IPS DF 19.7 (cell line): ENCODE measurements at regions not wholly inside any gene's neighbourhood (a gene's known extent, or its start where the extent isn't known, plus 50 kb on each side); places are given as distances from the start of the nearest gene placed in this dataset.
"Not testable (repeated sequence)": the region's sequence is repeated elsewhere in the genome, so short reads cannot be mapped to it uniquely, and the experiment has no call there.

Source experiments
- DNase-seq: peaks from one replicate; pipeline ENCODE4 v3.0.0-alpha.2; 2013; ENCODE audit warnings: low read depth, low spot score

GRCh38 chr3:125645616-125646015 is 50.3 kb upstream of the OSBPL11 start:
- no peak for DNase-seq

DNA sequence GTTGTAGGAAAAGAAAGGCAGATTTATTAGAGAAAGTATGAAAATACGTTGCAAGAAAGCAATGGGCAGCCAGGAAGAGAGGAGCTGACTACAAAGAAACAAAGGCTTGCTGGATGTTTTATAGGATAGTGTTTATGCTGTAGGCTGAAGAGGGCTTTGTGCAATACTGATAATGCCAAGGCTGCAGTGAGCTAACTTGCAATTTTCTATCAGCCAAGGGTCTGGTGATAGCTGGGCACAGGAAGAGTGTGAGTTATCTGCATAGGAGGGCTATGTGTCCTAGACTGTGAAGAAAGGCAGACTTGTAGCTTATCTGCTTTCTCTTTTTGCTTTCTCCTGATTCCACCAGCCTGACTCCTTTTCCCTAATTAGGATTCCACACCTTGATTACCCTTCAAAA is 51.3 kb upstream of the OSBPL11 start:
- no peak for DNase-seq

DNA sequence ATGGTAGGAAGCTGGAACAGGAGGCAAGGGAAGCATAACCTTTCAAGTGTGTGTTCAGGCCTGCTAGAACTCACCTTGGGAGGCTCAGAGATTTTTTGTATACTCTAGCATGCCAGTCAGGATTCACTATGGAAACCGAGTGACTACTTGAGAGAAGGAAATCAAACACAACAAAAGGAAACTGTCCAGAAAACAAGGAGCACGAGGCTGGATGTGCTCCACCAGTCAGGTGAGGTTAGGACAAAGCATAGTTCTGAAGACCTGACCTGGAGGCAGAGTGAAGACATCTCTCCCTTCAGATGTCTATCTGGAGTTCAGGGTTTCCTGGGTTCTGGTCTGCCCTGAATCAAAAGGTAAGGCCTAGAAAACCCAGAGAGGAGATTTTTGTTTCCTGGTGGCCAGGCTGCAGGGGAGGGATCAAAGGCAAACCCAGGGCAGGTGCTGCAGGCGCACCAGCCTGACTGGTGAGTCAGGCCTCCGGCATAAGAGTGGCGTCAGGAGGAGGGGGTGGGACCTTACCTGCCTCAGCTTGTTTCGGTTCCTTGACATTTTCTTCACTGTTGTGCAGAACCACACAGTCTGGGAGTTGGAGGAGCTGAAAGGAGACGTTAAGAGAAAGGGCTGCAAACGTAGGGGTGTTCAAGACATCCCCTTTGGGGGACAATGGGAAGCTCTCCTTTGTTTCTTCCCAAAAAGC is 52.2 kb upstream of the OSBPL11 start:
- peak; percentile 15 for DNase-seq

DNA sequence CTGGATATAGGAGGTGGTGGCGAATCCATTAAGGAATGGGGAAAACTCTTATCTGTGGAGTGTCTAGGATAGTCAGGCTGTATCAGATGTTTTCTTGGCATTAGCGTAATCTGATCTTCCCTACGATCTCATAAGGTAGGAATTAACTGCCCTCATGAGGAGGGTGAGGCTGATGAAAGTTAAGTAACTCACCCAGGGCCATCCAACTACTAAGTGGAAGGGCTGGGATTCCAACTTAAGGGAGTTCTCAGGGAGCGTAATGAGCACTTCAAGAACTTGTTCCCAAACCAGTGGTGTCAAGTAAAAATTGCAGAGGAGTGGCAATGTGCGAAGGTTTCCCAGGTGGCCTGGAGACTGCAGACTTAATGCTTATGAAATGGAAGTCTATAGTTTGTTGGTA is 55.9 kb upstream of the OSBPL11 start:
- peak; percentile 12 for DNase-seq

DNA sequence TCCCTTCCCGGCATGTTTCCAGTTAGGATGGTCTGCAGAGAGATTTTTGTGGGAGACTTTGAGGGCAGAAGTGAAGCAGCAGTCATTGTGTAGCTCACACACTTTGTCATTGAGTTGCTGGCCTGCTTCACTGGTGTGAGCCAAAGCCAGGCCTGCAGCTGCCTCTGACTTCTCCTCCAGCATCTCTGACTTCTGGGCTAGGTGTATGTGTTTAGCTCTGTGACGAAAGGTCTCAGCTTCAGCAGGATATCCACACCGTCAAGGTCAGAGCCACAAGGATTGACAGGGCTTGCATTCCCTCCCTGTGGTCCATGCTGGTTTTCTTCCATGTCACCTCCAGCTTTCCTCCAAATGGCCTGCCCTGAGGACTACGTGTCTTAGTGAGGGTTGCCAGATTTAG is 57.1 kb upstream of the OSBPL11 start:
- no peak for DNase-seq

GRCh38 chr3:125654526-125654925 is 59.2 kb upstream of the OSBPL11 start:
- no peak for DNase-seq

- no peak for DNase-seq
Observed at GRCh38 chr3:125662675-125663074, 67.4 kb upstream of the OSBPL11 start.

DNA sequence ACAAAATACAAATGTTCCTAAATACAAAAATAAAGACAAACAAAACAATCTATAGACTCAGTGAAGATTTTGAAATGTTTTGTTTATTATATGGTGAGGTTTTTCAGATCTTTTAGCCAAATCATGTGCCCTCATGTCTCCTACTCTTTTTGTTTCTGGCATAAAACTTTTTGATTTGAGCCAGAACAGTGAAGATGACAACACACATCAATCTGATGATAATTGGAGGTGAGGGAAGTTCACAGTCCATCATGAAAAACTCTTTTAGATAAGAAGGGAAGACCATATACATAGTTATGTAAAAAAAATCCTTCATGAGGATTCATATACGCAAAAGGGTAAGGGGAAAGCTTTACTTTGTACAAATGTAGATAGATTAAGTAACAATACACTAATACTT is 75.1 kb upstream of the OSBPL11 start:
- DNase-seq: no peak

DNA sequence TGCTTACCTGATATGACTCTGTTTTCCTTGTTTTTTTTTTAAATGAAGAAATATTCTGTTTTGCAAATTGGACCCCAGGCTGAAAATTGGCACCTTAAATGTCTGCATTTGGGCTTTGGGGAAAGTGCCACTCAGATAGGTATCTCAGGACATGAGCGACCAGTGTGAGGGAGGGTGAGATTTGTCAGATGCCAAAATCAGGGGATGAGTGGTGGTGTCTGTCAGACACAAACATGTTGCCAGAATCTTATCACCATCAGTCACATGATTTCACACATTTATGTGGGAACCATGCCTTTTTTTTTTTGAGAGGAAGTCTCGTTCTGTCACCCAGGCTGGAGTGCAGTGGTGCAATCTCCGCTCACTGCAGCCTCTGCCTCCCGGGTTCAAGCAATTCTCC is 75.6 kb upstream of the OSBPL11 start:
- no peak for DNase-seq

DNA sequence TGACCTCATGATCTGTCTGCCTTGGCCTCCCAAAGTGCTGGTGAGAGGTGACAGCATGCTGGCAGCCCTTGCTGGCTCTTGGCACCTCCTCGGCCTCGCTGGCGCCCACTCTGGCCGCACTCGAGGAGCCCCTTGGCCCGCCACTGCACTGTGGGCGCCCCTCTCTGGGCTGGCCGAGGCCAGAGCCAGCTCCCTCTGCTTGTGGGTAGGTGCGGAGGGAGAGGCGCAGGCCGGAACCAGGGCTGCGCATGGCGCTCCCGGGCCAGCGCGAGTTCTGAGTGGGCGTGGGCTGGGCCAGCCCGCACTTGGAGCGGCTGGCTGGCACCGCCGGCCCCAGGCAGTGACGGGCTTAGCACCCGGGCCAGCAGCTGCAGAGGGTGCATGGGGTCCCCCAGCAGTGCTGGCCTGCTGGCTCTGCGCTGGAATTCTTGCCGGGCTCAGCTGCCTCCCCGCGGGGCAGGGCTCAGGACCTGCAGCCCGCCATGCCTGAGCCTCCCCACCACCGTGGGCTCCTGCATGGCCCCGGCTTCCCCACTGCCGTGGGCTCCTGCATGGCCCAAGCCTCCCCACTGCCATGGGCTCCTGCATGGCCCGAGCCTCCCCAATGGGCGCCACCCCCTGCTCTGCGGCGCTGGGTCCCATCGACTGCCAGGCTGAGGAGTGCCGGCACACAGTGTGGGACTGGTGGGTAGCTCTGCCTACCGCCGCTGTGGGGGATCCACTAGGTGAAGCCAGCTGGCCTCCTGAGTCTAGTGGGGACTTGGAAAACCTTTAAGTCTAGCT is 76.4 kb upstream of the OSBPL11 start:
- DNase-seq: no peak

- DNase-seq: no peak
Observed at GRCh38 chr3:125675791-125676190, 80.5 kb upstream of the OSBPL11 start.

GRCh38 chr3:125679258-125679657 is 84.0 kb upstream of the OSBPL11 start:
- no peak for DNase-seq

DNA sequence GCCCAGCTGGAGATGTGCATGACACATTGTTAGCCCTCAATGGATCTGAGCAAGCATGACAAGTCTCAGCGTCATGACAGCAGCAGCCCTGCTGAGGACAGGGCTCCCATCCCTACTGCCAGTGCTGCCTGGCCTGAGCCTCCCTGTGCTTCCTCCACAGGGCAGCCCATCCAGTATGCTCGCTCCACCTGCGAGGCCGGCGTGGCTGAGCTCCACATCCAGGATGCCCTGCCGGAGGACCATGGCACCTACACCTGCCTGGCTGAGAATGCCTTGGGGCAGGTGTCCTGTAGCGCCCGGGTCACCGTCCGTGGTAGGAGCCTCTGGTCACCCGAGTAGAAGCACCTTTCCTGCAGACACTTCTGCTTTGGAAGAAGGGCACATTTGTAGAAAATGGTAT is 85.8 kb upstream of the OSBPL11 start:
- DNase-seq: no peak

GRCh38 chr3:125681906-125682305 is 86.6 kb upstream of the OSBPL11 start:
- DNase-seq: not testable (repeated sequence)

- DNase-seq: not testable (repeated sequence)
Observed at GRCh38 chr3:125682610-125683009, 87.3 kb upstream of the OSBPL11 start.

- no peak for DNase-seq
Observed at GRCh38 chr3:125683067-125683829, 88.0 kb upstream of the OSBPL11 start.

DNA sequence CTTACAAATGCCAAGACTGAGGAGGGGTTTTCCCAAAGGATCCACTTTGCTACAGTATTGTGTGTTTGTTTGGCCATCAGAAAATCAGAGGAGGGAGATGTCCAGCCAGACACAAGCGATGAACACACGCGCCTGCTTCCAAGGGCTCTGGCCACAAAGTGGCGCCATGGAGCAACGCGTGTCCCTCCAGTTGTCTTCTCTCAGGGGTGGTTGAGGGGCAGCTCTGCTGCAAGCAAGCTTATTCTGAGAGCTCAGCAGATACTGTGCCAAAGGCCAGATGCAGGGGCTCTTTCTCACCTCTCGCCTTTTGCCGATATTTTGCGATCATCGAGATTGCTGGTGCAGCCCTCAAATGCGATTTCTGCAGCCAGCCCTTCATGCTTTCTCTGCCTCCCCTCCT is 88.9 kb upstream of the OSBPL11 start:
- no peak for DNase-seq

DNA sequence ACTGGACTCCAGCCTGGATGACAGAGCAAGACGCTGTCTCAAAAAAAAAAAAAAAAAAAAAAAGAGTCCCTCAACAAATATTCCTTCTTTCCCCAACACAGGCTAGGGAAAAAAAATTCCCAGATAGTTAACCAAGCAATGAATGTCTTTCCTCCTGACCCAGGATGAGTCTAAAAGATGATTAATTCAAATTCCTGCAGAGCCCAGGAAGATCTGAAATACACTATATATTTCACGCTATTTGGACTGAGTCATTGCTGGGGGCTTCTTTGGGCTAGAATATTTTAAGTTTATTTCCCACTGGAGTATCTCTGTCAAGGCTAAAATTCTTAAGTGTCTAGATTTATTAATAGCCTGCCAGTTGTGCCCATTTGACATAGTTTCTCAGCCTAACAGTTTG is 90.4 kb upstream of the OSBPL11 start:
- not testable (repeated sequence) for DNase-seq

DNA sequence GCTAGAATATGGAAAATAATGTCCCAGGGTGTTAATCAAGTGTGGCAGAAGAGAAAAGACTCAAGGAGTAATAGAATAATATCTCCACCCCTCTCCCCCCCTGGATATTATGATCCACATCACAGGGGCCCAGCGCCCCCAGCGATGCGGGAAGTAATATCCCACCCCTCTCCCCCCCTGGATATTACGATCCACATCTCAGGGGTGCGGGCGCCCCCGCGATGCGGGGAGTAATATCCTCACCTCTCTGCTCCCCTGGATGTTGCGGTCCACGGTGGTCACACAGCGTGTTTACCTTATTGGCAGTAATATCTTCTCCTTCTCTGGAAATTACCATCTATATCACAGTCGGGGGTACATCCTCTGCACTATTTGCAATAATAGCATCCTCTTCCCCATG is 97.1 kb upstream of the OSBPL11 start:
- no peak for DNase-seq

- no peak for DNase-seq
Observed at GRCh38 chr3:125693887-125694286, 98.6 kb upstream of the OSBPL11 start.

GRCh38 chr3:125694761-125695294 is 99.5 kb upstream of the OSBPL11 start:
- no peak for DNase-seq

GRCh38 chr3:125695688-125696087 is 100.4 kb upstream of the OSBPL11 start:
- no peak for DNase-seq
